ENCODE measurements at regions not wholly inside any gene's neighbourhood (a gene's known extent, or its start where the extent isn't known, plus 50 kb on each side); places are given as distances from the start of the nearest gene placed in this dataset.

GRCh38 chr2:146918280-146918679, 926.5 kb upstream of the ACVR2A start:
- DNase-seq: no peak

DNA sequence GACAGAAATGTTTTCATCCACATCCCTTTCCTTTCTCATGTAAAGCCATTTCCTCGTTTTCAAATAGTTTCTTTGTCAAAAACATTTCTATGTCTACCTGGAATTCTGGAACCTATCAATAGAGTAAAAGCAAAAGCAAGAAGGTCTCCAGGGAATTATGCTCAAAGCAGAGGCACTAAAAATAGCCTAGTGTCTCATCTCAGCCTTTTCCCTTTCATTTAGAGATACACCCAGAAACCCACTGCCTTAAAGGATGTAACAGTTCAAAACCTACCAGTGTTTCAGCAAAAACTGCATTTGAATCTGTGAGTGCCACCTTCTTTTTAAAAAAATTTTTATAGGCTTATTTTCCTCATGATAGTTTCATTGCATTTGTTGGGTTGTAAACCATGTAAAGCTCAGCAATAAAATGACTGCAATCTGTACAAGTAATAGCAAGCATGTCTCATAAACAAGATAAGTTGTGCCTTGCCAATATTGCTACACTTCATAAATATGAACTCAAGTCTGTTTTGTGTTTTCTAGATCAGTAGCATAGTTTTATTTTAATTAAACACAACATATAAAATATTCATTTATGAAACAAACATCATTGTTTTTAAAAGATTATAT, 927.3 kb upstream of the ACVR2A start:
- no peak for DNase-seq

- DNase-seq: no peak
These were observed 927.9 kb upstream of the ACVR2A start for GRCh38 chr2:146916914-146917313.

GRCh38 chr2:146913476-146913875, 931.4 kb upstream of the ACVR2A start:
- no peak for DNase-seq

DNA sequence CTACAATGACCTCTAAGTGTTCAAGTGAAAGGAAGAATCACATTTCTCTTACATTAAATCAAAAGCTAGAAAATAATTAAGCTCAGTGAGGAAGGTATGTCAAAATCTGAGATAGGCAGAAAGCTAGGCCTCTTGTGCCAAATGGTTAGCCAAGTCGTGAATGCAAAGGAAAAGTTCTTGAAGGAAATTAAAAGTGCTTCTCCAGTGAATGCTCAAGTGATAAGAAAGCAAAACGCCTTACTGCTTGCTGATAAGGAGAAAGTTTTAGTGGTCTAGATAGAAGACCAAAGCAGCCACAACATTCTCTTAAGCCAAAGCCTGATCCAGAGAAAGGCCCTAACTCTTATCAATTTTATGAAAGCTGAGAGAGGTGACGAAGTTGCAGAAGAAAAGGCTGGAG, 932.3 kb upstream of the ACVR2A start:
- no peak for DNase-seq

GRCh38 chr2:146908776-146909175, 936.1 kb upstream of the ACVR2A start:
- no peak for DNase-seq

DNA sequence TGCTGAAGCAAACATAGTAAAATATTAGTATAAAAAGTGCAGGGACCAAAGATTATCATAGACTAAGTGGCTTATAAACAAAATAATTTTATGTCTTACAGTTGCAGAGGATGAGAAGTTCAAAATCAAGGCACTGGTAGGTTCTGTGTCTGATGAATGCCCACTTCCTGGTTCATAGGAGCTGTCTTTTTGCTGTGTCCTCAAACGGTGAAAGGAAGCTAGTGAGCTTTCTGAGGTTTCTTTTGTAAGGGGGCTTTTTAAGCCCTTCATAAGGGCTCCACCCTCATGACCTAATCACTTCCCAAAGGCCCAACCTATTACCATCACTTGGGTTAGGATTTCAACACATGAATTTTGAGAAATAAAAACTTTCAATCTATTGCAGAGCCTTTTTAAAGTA, 946.7 kb upstream of the ACVR2A start:
- DNase-seq: no peak

DNA sequence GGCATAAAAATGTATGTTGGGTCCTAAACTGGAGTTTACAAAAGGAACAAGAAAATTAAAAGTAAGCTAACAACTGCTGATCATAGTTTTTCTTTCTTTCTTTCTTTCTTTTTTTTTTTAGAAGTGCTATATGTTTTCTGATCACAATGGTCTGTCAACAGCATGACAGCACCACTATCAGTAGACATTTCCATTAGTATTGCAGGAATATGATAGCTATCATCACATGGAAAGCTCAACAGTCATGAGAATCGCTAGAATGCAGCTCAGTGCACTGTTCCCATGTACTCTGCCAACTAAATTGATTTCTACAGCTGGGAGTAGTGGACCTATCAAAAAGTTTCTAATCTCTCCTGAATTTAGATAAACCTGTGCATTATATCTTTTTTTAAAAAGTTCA, 950.3 kb upstream of the ACVR2A start:
- no peak for DNase-seq

GRCh38 chr2:146893500-146894041, 951.3 kb upstream of the ACVR2A start:
- DNase-seq: no peak

- no peak for DNase-seq
These were observed 954.3 kb upstream of the ACVR2A start for GRCh38 chr2:146890491-146890890.

GRCh38 chr2:146879882-146880281, 964.9 kb upstream of the ACVR2A start:
- DNase-seq: no peak

GRCh38 chr2:146874260-146874658, 970.6 kb upstream of the ACVR2A start:
- no peak for DNase-seq

DNA sequence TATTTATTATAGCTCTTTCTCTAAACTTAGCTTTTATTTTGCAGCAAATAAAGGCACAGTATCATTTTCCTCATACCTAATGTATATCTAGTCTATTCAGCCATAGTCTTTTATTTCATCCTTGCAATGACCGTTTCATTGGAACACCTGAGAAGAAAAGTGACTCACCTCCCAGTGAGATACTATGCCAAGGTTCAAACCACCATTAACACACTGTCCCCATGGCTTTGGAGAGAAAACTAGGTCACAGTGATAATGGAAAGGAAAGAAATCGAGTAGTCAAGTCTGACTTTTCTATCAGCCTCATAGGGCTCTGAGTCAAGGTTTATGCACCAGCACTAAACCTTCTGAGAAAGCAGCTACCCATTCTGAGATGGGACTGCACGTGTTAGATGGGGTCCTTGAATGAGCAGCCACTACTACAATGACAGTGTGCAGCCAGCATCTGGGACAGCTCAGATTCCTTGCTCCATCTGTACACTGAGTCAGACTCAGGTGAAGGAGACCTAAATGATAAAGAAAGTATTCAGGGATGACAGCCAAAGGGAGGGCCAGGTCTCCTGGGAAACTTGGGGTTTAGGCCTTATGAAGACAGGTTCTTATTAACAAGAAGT, 971.1 kb upstream of the ACVR2A start:
- DNase-seq: no peak

GRCh38 chr2:146873056-146873455, 971.8 kb upstream of the ACVR2A start:
- no peak for DNase-seq

DNA sequence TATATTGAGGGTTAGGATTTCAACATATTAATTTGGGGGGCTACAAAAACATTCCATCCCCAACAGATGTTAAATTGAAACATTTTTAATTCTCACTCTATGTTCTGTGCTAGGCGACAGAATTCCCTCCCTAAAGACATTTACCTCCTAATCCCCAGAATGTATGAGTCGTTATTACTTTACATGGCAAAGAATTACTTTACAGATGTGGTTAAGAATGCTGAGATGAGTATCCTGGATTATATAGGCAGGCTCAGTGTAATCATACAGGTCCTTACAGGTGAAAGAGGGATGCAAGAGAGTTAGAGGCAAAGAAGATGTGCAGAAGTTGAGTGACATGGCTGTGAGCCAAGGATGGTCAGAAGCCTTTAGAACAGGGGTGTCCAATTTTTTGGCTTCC, 974.1 kb upstream of the ACVR2A start:
- DNase-seq: no peak

DNA sequence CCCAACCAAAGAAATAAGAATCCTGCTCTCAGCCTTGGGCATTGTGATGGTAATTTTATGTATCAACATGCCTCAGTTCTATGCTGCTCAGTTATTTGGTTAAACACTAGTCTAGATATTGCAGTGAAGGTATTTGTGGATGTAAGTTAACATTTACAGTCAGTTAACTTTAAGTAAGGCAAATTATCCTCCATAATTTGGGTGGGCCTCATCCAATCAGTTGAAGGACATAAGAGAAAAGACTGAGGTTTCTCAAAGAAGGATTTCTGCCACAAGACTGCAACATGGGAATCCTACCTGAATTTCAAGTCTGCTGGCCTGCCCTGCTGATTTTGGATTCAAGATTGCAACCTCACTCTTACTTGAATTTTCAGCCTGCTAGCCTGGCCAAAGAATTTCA, 975.5 kb upstream of the ACVR2A start:
- DNase-seq: no peak

DNA sequence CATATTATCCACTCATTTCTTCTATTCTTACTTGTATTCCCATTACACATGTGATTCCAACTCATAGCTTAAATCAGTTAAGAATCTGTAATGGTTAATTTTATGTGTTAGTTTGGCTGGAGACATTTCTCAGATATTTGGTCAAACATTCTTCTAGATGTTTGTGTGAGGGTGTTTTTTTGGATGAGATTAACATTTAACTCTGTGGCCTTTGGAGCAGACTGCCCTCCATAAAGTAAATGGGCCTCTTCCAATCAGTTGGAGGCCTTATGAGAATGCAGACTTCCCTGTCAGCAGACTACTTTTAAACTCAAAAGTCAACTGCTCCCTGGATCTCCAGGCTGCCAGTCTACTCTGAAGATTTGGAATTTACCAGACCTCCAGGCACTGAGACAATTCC, 976.8 kb upstream of the ACVR2A start:
- DNase-seq: no peak

- DNase-seq: no peak
These were observed 977.3 kb upstream of the ACVR2A start for GRCh38 chr2:146867477-146867986.

- no peak for DNase-seq
These were observed 990.9 kb upstream of the ACVR2A start for GRCh38 chr2:146853741-146854444.

DNA sequence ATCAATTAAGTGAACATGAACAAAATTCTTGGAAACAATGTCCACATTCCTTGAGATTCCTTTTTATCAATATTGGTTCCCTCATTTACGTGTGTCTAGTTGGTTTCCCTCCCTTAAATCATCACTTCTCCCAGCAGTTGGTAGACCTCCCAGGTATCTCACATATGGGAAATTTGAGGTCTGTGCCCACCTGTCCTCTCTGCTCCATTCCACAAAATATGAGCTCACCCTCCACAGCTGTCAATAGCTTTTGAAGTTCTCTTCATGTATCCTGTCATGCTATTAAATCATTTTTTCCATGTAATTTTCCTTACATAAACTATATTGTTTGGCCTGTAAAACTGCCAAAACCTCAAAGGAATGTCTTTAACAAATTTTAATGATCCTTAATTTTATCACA, 992.2 kb upstream of the ACVR2A start:
- no peak for DNase-seq

- DNase-seq: no peak
These were observed 994.1 kb upstream of the ACVR2A start for GRCh38 chr2:146850746-146851145.

DNA sequence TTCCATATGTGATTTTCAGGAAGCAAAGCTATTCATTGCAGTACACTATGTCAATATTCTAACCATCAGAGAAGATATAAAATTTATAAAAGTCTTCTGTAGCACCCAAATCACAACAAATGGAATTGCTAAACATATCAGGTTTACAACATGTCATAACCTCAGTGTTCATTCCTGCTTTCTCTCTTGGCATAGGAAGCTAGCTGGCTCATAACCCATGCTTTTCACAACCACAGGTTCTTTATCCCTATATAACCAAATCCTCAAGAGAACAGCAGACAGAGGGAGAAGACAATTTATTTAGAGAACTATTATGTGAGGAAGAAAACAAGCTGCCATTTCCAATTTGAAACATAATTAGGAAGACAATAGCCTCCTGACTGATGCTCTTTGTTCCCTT, 997.0 kb upstream of the ACVR2A start:
- DNase-seq: no peak

- DNase-seq: no peak
These were observed 1000.4 kb upstream of the ACVR2A start for GRCh38 chr2:146844226-146844990.

All from GF-D8 (cell line).